GM13976 (cell line): ENCODE measurements at regions not wholly inside any gene's neighbourhood (a gene's known extent, or its start where the extent isn't known, plus 50 kb on each side); places are given as distances from the start of the nearest gene placed in this dataset.

ENCODE experiments used
- DNase-seq: peaks from one replicate; pipeline ENCODE4 v3.0.0; 2012; ENCODE audit warnings: low spot score
- in situ Hi-C: fragments of 300-500 bp; cut with MboI; formaldehyde crosslinking; loops from one replicate; pipeline ENCODE4 v1.12.0; 2022; ENCODE audit warnings: low sequenced_read_pairs, mixed read lengths, inconsistent platforms; ENCODE audit not compliant: unreplicated experiment
- TF ChIP-seq, protein P1 (sequence below): IDR thresholded peaks from 2 replicates; pipeline ENCODE4 v1.5.1; 2012; ENCODE audit warnings: borderline replicate concordance, mild to moderate bottlenecking; ENCODE audit not compliant: insufficient read depth; ENCODE audit errors: extremely low read depth, missing control alignments, control extremely low read depth

DNA sequence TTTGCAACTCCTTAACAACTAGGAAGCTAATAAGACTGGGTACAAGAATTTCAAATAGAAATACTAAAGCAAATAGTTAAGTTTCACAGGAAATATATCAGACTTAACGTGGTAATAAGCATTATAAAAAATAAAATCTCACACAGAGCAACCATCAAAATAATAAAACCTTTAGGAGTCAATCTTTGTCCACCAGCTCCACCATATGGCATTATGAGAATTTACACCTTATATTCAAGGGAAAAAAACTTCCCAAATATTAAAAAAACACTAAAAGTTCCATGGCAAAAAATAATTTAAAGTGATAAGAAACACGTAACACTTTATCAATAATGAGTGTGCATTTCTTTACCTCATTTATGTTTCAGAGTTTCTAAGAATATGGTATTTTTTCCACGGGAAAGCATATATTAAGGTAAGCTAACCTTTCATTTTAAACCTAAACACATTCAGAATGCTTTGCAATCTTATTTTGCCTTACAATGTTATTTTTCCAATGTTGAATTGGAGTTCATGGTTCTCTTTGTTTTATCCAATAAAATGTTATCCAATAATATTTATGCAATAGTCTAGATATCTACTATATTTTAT is 423.2 kb upstream of the SGCG start:
- DNase-seq, result no peak
- in situ Hi-C loops, result no loop called here
- TF ChIP-seq, protein P1, sequence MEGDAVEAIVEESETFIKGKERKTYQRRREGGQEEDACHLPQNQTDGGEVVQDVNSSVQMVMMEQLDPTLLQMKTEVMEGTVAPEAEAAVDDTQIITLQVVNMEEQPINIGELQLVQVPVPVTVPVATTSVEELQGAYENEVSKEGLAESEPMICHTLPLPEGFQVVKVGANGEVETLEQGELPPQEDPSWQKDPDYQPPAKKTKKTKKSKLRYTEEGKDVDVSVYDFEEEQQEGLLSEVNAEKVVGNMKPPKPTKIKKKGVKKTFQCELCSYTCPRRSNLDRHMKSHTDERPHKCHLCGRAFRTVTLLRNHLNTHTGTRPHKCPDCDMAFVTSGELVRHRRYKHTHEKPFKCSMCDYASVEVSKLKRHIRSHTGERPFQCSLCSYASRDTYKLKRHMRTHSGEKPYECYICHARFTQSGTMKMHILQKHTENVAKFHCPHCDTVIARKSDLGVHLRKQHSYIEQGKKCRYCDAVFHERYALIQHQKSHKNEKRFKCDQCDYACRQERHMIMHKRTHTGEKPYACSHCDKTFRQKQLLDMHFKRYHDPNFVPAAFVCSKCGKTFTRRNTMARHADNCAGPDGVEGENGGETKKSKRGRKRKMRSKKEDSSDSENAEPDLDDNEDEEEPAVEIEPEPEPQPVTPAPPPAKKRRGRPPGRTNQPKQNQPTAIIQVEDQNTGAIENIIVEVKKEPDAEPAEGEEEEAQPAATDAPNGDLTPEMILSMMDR, result no peak

DNA sequence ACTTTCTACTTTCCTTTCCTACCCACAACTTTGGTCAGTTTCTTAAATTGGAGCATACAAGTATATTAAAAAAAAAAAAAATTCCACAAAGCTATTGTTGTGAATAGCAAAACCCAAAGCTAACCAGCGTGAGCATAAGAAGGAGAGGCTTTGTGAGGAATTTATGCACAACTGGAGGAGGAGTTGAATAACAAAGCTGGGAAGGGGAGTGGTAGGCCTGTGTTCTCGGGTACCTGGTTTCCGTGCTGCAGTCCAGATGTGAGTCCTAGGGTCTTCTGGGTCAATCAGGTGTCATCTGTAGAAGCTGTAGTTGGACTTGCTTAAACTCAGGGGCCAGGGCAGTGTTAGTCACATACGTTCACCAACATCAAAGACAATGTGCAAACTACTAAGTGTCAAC is 422.5 kb upstream of the SGCG start:
- TF ChIP-seq, protein P1, result no peak
- in situ Hi-C loops, result no loop called here
- no peak for DNase-seq

DNA sequence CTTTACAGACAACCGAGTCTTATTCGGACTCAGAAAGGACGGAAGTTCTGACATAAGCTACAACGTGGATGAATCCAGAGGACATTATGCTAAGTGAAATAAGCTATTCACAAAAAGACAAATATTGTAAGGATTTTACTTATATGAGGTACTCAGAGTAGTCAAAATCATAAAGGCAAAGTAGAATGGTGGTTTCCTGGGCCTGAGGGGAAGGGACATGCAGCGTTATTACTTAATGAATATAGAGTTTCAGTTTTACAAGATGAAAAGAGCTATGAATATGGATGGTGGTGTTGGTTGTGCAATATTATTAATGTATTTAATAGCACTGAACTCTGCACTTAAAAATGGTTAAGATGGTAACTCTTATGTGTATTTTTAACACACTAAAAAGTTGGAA is 419.1 kb upstream of the SGCG start:
- in situ Hi-C loops, result no loop called here
- TF ChIP-seq, protein P1, result no peak
- DNase-seq, result no peak

DNA sequence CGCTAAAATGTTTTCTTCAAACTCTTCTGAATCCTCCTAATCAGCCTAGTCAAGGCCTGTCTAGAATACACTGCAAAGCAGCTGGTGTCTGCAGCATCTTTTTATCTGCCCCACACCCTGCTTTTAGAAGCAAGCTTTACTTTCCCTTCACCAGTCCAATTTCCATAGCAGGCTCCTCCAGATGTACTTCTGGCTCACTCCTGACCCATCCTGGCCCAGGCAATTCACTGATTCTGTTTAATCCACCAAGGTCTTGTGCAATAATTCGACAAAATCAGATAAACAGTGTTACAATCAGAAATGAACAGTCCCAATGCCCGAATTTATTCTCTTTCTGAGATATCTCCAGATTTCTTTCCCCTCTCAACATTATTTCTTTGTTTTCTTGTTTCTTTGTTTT is 415.2 kb upstream of the SGCG start:
- in situ Hi-C loops, result no loop called here
- TF ChIP-seq, protein P1, result no peak
- no peak for DNase-seq

DNA sequence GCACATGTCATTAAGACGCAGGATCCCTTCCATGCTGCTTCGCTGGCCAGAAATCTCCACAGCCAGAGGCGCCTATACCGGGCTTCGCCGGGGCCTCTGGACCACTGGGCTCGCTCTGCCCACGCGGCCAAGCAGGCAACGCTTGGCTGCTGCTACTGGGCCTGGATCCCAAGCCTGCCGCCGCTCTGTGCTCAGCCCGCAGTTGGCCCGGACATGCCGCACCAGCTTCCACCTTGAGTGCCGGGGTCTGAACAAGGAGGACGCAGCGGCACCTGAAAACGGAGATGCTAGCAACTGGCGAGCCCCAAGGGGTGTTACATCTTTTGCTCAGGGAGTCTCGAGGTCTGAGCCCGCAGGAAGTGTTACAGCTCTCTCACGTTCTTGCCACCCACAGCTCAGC is 409.9 kb upstream of the SGCG start:
- TF ChIP-seq, protein P1, result no peak
- no peak for DNase-seq
- in situ Hi-C loops, result no loop called here

DNA sequence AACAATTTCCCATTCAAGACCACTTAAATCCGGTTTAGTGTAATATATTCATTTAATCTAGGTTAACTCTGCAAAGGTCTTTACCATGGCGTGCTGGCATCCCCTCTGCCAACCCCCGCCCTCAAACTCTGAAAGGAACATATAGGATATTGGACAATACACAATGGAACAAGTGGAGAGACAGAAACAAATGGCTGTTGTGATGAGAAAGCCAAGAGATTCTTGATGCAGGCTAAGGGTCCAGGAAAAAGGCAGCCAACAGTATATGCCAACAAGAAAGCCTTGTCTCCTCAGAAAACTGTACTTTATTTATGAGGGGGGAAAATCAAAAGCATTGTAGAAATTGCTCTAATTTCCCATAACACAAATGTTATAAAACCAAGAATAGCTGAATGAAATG is 407.3 kb upstream of the SGCG start:
- TF ChIP-seq, protein P1, result no peak
- in situ Hi-C loops, result no loop called here
- DNase-seq, result no peak

DNA sequence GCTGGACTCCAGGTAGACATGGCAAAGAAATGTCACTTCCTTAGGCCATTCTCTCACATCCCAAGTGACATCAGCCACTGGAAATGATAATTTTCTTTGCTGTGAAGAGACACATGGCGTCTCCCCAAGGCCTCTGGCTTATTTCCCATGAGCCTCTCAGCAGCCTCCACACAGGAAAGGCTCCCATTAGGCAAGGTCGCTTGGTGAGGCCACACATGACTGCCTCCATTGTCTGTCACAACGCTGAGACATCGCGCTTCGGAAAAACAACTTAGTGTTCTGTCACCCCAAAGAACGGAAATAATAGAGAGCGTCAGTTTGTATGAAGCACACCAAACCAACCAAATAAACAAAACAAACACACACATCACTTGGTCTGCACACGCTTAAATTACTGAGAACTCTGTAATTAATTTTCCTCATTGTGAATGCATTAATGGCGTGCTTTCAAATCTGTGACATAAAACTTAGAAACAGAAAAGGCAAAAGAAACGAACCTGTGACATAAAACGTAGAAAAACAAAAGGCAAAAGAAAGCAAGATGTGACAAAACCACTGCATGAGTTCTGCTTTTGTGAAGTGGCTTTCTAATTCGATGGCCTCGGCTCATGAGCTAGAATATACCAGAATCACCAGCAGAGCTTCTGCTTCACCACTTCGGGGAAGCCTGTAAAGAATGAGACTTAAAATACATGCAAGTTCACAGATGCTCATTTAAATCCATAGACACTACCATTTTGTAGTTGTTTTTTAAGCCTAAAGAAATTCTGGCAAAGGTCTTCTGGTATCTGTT is 404.2 kb upstream of the SGCG start:
- DNase-seq, result no peak
- TF ChIP-seq, protein P1, result no peak
- in situ Hi-C loops, result loop anchor here (25.0 kb wide), 1 partner anchor 1139 kb away; no protein-coding TSS in a partner anchor
